ENCODE measurements at regions not wholly inside any gene's neighbourhood (a gene's known extent, or its start where the extent isn't known, plus 50 kb on each side); places are given as distances from the start of the nearest gene placed in this dataset.

DNA sequence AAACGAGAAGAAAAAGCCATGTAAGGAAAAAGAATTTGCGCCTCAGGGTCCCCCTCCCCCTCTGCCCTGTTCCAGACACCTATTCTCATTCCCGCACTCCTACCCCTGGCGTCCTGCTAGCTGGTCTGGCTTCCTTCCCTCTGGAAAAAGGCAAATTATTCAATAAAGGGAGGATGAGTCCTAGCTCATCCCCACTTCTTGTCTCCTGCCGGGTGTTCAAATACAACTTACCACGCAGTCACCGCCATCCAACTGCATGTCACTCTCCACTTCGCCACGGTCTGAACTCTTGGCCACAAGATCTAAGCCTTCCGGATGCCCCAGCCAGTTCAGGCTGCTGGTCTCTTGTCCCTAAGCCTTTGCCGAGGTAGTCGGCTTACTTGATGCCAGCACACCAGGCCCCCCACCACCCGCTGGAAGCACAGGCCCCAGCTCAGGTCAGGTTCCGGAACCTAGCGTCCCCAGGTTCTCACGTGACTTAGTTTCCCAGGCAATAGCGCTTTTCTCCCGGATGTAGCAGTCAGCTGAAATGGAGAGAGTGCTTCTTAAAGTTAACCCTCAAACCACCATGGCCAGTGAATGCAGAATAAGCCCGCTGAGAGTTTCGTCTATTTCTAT lies 209.6 kb upstream of the SPIN4 start (continued):
- TF ChIP-seq, protein P1, sequence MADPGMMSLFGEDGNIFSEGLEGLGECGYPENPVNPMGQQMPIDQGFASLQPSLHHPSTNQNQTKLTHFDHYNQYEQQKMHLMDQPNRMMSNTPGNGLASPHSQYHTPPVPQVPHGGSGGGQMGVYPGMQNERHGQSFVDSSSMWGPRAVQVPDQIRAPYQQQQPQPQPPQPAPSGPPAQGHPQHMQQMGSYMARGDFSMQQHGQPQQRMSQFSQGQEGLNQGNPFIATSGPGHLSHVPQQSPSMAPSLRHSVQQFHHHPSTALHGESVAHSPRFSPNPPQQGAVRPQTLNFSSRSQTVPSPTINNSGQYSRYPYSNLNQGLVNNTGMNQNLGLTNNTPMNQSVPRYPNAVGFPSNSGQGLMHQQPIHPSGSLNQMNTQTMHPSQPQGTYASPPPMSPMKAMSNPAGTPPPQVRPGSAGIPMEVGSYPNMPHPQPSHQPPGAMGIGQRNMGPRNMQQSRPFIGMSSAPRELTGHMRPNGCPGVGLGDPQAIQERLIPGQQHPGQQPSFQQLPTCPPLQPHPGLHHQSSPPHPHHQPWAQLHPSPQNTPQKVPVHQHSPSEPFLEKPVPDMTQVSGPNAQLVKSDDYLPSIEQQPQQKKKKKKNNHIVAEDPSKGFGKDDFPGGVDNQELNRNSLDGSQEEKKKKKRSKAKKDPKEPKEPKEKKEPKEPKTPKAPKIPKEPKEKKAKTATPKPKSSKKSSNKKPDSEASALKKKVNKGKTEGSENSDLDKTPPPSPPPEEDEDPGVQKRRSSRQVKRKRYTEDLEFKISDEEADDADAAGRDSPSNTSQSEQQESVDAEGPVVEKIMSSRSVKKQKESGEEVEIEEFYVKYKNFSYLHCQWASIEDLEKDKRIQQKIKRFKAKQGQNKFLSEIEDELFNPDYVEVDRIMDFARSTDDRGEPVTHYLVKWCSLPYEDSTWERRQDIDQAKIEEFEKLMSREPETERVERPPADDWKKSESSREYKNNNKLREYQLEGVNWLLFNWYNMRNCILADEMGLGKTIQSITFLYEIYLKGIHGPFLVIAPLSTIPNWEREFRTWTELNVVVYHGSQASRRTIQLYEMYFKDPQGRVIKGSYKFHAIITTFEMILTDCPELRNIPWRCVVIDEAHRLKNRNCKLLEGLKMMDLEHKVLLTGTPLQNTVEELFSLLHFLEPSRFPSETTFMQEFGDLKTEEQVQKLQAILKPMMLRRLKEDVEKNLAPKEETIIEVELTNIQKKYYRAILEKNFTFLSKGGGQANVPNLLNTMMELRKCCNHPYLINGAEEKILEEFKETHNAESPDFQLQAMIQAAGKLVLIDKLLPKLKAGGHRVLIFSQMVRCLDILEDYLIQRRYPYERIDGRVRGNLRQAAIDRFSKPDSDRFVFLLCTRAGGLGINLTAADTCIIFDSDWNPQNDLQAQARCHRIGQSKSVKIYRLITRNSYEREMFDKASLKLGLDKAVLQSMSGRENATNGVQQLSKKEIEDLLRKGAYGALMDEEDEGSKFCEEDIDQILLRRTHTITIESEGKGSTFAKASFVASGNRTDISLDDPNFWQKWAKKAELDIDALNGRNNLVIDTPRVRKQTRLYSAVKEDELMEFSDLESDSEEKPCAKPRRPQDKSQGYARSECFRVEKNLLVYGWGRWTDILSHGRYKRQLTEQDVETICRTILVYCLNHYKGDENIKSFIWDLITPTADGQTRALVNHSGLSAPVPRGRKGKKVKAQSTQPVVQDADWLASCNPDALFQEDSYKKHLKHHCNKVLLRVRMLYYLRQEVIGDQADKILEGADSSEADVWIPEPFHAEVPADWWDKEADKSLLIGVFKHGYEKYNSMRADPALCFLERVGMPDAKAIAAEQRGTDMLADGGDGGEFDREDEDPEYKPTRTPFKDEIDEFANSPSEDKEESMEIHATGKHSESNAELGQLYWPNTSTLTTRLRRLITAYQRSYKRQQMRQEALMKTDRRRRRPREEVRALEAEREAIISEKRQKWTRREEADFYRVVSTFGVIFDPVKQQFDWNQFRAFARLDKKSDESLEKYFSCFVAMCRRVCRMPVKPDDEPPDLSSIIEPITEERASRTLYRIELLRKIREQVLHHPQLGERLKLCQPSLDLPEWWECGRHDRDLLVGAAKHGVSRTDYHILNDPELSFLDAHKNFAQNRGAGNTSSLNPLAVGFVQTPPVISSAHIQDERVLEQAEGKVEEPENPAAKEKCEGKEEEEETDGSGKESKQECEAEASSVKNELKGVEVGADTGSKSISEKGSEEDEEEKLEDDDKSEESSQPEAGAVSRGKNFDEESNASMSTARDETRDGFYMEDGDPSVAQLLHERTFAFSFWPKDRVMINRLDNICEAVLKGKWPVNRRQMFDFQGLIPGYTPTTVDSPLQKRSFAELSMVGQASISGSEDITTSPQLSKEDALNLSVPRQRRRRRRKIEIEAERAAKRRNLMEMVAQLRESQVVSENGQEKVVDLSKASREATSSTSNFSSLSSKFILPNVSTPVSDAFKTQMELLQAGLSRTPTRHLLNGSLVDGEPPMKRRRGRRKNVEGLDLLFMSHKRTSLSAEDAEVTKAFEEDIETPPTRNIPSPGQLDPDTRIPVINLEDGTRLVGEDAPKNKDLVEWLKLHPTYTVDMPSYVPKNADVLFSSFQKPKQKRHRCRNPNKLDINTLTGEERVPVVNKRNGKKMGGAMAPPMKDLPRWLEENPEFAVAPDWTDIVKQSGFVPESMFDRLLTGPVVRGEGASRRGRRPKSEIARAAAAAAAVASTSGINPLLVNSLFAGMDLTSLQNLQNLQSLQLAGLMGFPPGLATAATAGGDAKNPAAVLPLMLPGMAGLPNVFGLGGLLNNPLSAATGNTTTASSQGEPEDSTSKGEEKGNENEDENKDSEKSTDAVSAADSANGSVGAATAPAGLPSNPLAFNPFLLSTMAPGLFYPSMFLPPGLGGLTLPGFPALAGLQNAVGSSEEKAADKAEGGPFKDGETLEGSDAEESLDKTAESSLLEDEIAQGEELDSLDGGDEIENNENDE (IDR thresholded peaks at IDR 0.05; ENCODE audit: insufficient replicate concordance, low read length): no peak
- TF ChIP-seq HDAC2 (IDR thresholded peaks at IDR 0.05; ENCODE audit: borderline replicate concordance in 1 of 2, low read depth in 2 of 2, low read length in 2 of 2): no peak
- TF ChIP-seq, protein P2, sequence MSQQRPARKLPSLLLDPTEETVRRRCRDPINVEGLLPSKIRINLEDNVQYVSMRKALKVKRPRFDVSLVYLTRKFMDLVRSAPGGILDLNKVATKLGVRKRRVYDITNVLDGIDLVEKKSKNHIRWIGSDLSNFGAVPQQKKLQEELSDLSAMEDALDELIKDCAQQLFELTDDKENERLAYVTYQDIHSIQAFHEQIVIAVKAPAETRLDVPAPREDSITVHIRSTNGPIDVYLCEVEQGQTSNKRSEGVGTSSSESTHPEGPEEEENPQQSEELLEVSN (IDR thresholded peaks at IDR 0.05): no peak
- TF ChIP-seq CTBP2 (IDR thresholded peaks at IDR 0.05; ENCODE audit: borderline replicate concordance, insufficient read depth, insufficient read length, low read length): no peak
- TF ChIP-seq CBX5 (IDR thresholded peaks at IDR 0.05; ENCODE audit: low read depth, low read length): no peak
- TF ChIP-seq KDM5A (IDR thresholded peaks at IDR 0.05; ENCODE audit: low read length): no peak
- no peak for TF ChIP-seq RBBP5 (IDR thresholded peaks at IDR 0.05; ENCODE audit: borderline replicate concordance, low read depth, low read length)
- TF ChIP-seq EZH2 (IDR thresholded peaks at IDR 0.05; ENCODE audit: low read depth, low read length, severe bottlenecking): no peak
- no peak for TF ChIP-seq CEBPB (IDR thresholded peaks at IDR 0.05; ENCODE audit: low read depth, low read length)
- TF ChIP-seq ASH2L (IDR thresholded peaks at IDR 0.05; ENCODE audit: low read length): peak; percentile 69
